ENCODE measurements at regions not wholly inside any gene's neighbourhood (a gene's known extent, or its start where the extent isn't known, plus 50 kb on each side); places are given as distances from the start of the nearest gene placed in this dataset.

DNA sequence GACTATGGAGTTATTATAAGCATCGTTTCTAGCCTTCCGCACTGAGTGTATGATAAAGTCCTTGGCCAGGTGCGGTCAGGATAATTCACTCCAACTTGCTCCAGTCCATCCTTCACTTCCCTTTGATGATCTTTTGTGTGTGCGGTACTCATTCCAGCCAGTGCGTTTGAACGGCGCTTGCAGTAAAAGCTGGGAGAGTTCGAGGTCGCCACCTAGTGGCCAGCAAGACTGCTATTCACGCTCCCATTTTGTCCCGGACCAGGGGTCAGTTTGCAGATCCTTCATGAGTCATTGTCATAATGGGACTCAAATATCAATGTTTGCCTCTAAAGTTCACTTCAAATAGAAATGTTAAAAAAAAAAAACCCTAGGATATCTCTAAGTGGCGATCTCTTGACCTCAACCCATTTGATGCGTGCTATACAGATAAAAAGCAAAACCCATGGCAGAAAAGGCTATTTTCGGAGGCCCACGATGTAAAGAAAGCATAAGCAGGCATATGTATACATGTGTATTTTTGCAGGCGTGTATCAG lies 417.1 kb downstream of the TMEM114 start:
- peak; percentile 88 for TF ChIP-seq CTCF (IDR thresholded peaks at IDR 0.05; ENCODE audit: insufficient read depth, low read length, poor library complexity, severe bottlenecking)
- Histone ChIP-seq H3K27me3 (ENCODE audit: control insufficient read depth, insufficient read depth, low read length) (no peaks in the 10 kb centered on the region), H3K4me3 (ENCODE audit: low read depth, low read length) (no peak overlapping the region), H3K36me3 (ENCODE audit: control insufficient read depth, insufficient read depth, low read length) (no peaks in the 10 kb centered on the region)
- peak; percentile 10 for DNase-seq (ENCODE audit: low read depth)

DNA sequence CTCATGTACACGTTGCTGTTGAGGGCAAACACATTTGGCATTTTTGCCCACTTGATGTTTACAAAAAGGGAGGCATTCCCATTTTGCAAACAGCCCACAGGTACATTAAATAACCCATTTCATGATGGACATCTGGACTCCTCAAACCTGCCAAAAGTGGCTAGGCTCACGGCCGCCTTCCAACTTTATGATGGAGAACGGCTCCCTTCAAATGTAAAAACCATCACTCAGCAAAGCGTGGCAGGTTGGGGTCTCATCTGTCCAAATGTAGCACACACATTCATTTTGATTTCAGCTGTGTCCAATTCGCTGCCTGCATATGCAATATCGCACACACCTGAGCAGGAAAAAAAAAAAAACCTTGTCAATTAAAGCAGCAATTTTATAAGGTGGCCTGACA lies 417.8 kb downstream of the TMEM114 start:
- Histone ChIP-seq H3K27me3 (ENCODE audit: control insufficient read depth, insufficient read depth, low read length) (no peaks in the 10 kb centered on the region), H3K4me3 (ENCODE audit: low read depth, low read length) (no peak overlapping the region), H3K36me3 (ENCODE audit: control insufficient read depth, insufficient read depth, low read length) (no peaks in the 10 kb centered on the region)
- no peak for DNase-seq (ENCODE audit: low read depth)
- TF ChIP-seq CTCF (IDR thresholded peaks at IDR 0.05; ENCODE audit: insufficient read depth, low read length, poor library complexity, severe bottlenecking) = no peak

- Histone ChIP-seq H3K36me3 (ENCODE audit: control insufficient read depth, insufficient read depth, low read length) (no peaks in the 10 kb centered on the region), H3K4me3 (ENCODE audit: low read depth, low read length) (no peak overlapping the region), H3K27me3 (ENCODE audit: control insufficient read depth, insufficient read depth, low read length) (no peaks in the 10 kb centered on the region)
- TF ChIP-seq CTCF (IDR thresholded peaks at IDR 0.05; ENCODE audit: insufficient read depth, low read length, poor library complexity, severe bottlenecking) = no peak
- DNase-seq (ENCODE audit: low read depth) = no peak
These were observed 422.3 kb downstream of the TMEM114 start for GRCh38 chr16:8168016-8168415.

- no peak for TF ChIP-seq CTCF (IDR thresholded peaks at IDR 0.05; ENCODE audit: insufficient read depth, low read length, poor library complexity, severe bottlenecking)
- DNase-seq (ENCODE audit: low read depth) = no peak
- H3K4me3 ChIP-seq (ENCODE audit: low read depth, low read length) = no peak overlapping the region
- H3K36me3 ChIP-seq (ENCODE audit: control insufficient read depth, insufficient read depth, low read length) = no peaks in the 10 kb centered on the region
- no peaks in the 10 kb centered on the region for H3K27me3 ChIP-seq (ENCODE audit: control insufficient read depth, insufficient read depth, low read length)
These were observed 422.9 kb downstream of the TMEM114 start for GRCh38 chr16:8167436-8167835.

- no peak for DNase-seq (ENCODE audit: low read depth)
- Histone ChIP-seq H3K4me3 (ENCODE audit: low read depth, low read length) (no peak overlapping the region), H3K36me3 (ENCODE audit: control insufficient read depth, insufficient read depth, low read length) (no peaks in the 10 kb centered on the region), H3K27me3 (ENCODE audit: control insufficient read depth, insufficient read depth, low read length) (no peaks in the 10 kb centered on the region)
- TF ChIP-seq CTCF (IDR thresholded peaks at IDR 0.05; ENCODE audit: insufficient read depth, low read length, poor library complexity, severe bottlenecking) = no peak
These were observed 432.3 kb downstream of the TMEM114 start for GRCh38 chr16:8158051-8158450.

GRCh38 chr16:8155275-8155674 lies 435.0 kb downstream of the TMEM114 start:
- no peak for DNase-seq (ENCODE audit: low read depth)

More at GRCh38 chr16:8155275-8155674, 435.0 kb downstream of the TMEM114 start:
- Histone ChIP-seq H3K36me3 (ENCODE audit: control insufficient read depth, insufficient read depth, low read length) (no peaks in the 10 kb centered on the region), H3K4me3 (ENCODE audit: low read depth, low read length) (no peak overlapping the region), H3K27me3 (ENCODE audit: control insufficient read depth, insufficient read depth, low read length) (no peaks in the 10 kb centered on the region)
- TF ChIP-seq CTCF (IDR thresholded peaks at IDR 0.05; ENCODE audit: insufficient read depth, low read length, poor library complexity, severe bottlenecking) = no peak
